Lower leg skin (tissue), 4 donors: ENCODE measurements at regions not wholly inside any gene's neighbourhood (a gene's known extent, or its start where the extent isn't known, plus 50 kb on each side); places are given as distances from the start of the nearest gene placed in this dataset.
A peak's percentile ranks its signal among the peaks of the same experiment; 100 is the strongest.

ENCODE experiments used
- DNase-seq, 2 donors: peaks; one replicate each; pipeline ENCODE4 v3.0.0-alpha.2; 2019; ENCODE audit warnings: low spot score in 2 of 2
- H3K4me3 ChIP-seq: fragments of 200-600 bp; sonication (generic); 2 replicates; pipeline ENCODE4 v1.5.1; 2017; ENCODE audit warnings: mild to moderate bottlenecking, low read depth; ENCODE audit not compliant: poor library complexity, severe bottlenecking
- CTCF ChIP-seq, 3 donors: fragments of 450-650 bp; IDR thresholded peaks; one replicate each; pipeline ENCODE4 v1.5.1; 2016; ENCODE audit warnings: antibody characterized with exemption in 3 of 3, mild to moderate bottlenecking in 3 of 3, moderate library complexity in 2 of 3
- POLR2A ChIP-seq, 2 donors: fragments of 450-650 bp; IDR thresholded peaks; one replicate each; pipeline ENCODE4 v1.6.1; 2016 to 2017; ENCODE audit warnings: antibody characterized with exemption in 2 of 2, mild to moderate bottlenecking in 1 of 2, moderate library complexity in 1 of 2
- WGBS, 2 donors: methylation state at CpG; one replicate each; pipeline ENCODE4 v1.1.5; 2018; 5-methylcytosine and 5-hydroxymethylcytosine counted together
- intact Hi-C: fragments of 100-400 bp; cut with DNase I; formaldehyde crosslinking; loops from one replicate; pipeline ENCODE4 v1.15.0; 2023; ENCODE audit warnings: low total_unique reads

GRCh38 chr17:77592106-77592865 lies 366.2 kb upstream of the TNRC6C start:
- peak in 1 of 2 donors; percentile 3 for DNase-seq
- 69 to 70% methylated on average over 13 of the region's 13 CpGs for WGBS, 2 donors
- intact Hi-C loops, result no loop called here
- H3K4me3 ChIP-seq, result no peak overlapping the region
- no peak for TF ChIP-seq POLR2A (IDR thresholded peaks at IDR 0.05)
- TF ChIP-seq CTCF (IDR thresholded peaks at IDR 0.05), result no peak

- TF ChIP-seq POLR2A (IDR thresholded peaks at IDR 0.05), result no peak
- TF ChIP-seq CTCF (IDR thresholded peaks at IDR 0.05), result no peak
- 88 to 90% methylated on average over 5 of the region's 5 CpGs for WGBS, 2 donors
- H3K4me3 ChIP-seq, result no peak overlapping the region
- intact Hi-C loops, result no loop called here
- DNase-seq, result peak in 1 of 2 donors; percentile 60
Measured at GRCh38 chr17:77593081-77593480, 365.4 kb upstream of the TNRC6C start.

GRCh38 chr17:77594416-77595209 lies 363.9 kb upstream of the TNRC6C start:
- peak in 1 of 2 donors; percentile 77 for DNase-seq
- no peak for TF ChIP-seq CTCF (IDR thresholded peaks at IDR 0.05)
- no peak for TF ChIP-seq POLR2A (IDR thresholded peaks at IDR 0.05)
- WGBS, 2 donors, result 70 to 83% methylated on average over 7 of the region's 7 CpGs
- intact Hi-C loops, result no loop called here
- no peak overlapping the region for H3K4me3 ChIP-seq

- no peak for TF ChIP-seq CTCF (IDR thresholded peaks at IDR 0.05)
- DNase-seq, result peak in 1 of 2 donors; percentile 73
- WGBS, 2 donors, result 86 to 87% methylated on average over 22 of the region's 22 CpGs
- intact Hi-C loops, result no loop called here
- no peak overlapping the region for H3K4me3 ChIP-seq
Measured at GRCh38 chr17:77596491-77597417, 361.7 kb upstream of the TNRC6C start.

GRCh38 chr17:77597418-77598240 lies 360.9 kb upstream of the TNRC6C start:
- peak in 1 of 2 donors; percentile 75 for DNase-seq
- intact Hi-C loops, result no loop called here
- 78 to 83% methylated on average over 18 to 19 of the region's 19 CpGs for WGBS, 2 donors
- no peak overlapping the region for H3K4me3 ChIP-seq
- TF ChIP-seq POLR2A (IDR thresholded peaks at IDR 0.05) (no peak), CTCF (IDR thresholded peaks at IDR 0.05) (no peak)
